Neural progenitor cell (in vitro differentiated cells): ENCODE measurements at regions not wholly inside any gene's neighbourhood (a gene's known extent, or its start where the extent isn't known, plus 50 kb on each side); places are given as distances from the start of the nearest gene placed in this dataset.

ENCODE experiments used
- EZH2 ChIP-seq: fragments of 200-600 bp; sonication (generic); IDR thresholded peaks from 2 replicates; pipeline ENCODE4 v1.6.1; 2017; ENCODE audit warnings: antibody characterized with exemption, mild to moderate bottlenecking, moderate library complexity
- TF ChIP-seq, protein P1 (sequence below): fragments of 200-600 bp; sonication (generic); IDR thresholded peaks from 2 replicates; pipeline ENCODE4 v1.5.1; 2017; ENCODE audit warnings: antibody characterized with exemption, mild to moderate bottlenecking

DNA sequence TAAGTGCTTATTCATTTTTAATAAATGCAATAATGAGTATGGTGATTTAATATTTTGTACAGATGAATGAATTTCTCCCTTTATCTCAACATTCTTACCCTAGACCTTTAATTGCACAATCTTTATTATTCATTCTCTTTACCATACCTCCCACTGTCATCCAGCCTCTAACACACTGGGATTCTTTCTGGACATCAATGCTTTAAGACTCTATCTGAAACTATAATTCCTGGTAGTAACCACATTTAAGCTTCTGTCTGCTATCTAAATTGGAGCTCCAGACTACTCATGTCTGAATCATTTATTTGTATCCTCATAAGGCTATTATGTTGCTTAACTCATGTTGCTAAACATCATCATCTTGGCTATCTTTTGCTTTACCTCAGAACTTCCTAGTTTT lies 270.2 kb downstream of the ALG10B start:
- TF ChIP-seq, protein P1, sequence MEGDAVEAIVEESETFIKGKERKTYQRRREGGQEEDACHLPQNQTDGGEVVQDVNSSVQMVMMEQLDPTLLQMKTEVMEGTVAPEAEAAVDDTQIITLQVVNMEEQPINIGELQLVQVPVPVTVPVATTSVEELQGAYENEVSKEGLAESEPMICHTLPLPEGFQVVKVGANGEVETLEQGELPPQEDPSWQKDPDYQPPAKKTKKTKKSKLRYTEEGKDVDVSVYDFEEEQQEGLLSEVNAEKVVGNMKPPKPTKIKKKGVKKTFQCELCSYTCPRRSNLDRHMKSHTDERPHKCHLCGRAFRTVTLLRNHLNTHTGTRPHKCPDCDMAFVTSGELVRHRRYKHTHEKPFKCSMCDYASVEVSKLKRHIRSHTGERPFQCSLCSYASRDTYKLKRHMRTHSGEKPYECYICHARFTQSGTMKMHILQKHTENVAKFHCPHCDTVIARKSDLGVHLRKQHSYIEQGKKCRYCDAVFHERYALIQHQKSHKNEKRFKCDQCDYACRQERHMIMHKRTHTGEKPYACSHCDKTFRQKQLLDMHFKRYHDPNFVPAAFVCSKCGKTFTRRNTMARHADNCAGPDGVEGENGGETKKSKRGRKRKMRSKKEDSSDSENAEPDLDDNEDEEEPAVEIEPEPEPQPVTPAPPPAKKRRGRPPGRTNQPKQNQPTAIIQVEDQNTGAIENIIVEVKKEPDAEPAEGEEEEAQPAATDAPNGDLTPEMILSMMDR = no peak
- no peak for TF ChIP-seq EZH2
